H1 (cell line): ENCODE measurements at regions not wholly inside any gene's neighbourhood (a gene's known extent, or its start where the extent isn't known, plus 50 kb on each side); places are given as distances from the start of the nearest gene placed in this dataset.

ENCODE experiments used
- CTCF ChIA-PET: fragments of 300-600 bp; sonication (Branson Sonifier 250); formaldehyde crosslinking; loops from one replicate; lab custom pipeline; 2021; ENCODE audit not compliant: partially characterized antibody; lab: Charles Lee
- POLR2A ChIA-PET: fragments of 300-600 bp; sonication (Branson Sonifier 250); formaldehyde crosslinking; loops from one replicate; lab custom pipeline; 2021; ENCODE audit warnings: inconsistent platforms; ENCODE audit not compliant: partially characterized antibody; lab: Charles Lee
- DNase-seq, 2 experiments: peaks; one replicate each; pipeline versions ENCODE4 v3.0.0 to v3.0.0-alpha.2; 2010 to 2022; ENCODE audit warnings: low spot score in 2 of 2, low read depth in 1 of 2, mixed read lengths in 1 of 2
- FAIRE-seq: peaks from 2 replicates; lab custom pipeline; 2011; peaks lifted over from hg19 to GRCh38; lab: Jason Lieb, UNC
- H2AFZ ChIP-seq: 2 replicates; pipeline ENCODE4 v1.8.1; 2012; ENCODE audit warnings: low read length, inconsistent platforms
- H2AK5ac ChIP-seq: 2 replicates; pipeline ENCODE4 v1.6.1; 2013; ENCODE audit warnings: low read depth, low read length
- H2BK120ac ChIP-seq: replicated peaks from 2 replicates; pipeline ENCODE3; 2013; ENCODE audit warnings: low read depth, low read length, inconsistent platforms
- H2BK12ac ChIP-seq: 2 replicates; pipeline ENCODE4 v1.6.1; 2013; ENCODE audit warnings: low read depth, low read length
- H2BK15ac ChIP-seq: 2 replicates; pipeline ENCODE4 v1.6.1; 2013; ENCODE audit warnings: low read length
- H2BK20ac ChIP-seq: 2 replicates; pipeline ENCODE4 v1.6.1; 2013; ENCODE audit warnings: low read length
- H2BK5ac ChIP-seq: 2 replicates; pipeline ENCODE4 v1.6.1; 2013; ENCODE audit warnings: low read depth, low read length
- H3K14ac ChIP-seq: 2 replicates; pipeline ENCODE4 v1.6.1; 2013; ENCODE audit warnings: inconsistent platforms; ENCODE audit not compliant: insufficient read length
- H3K18ac ChIP-seq: 2 replicates; pipeline ENCODE4 v1.6.1; 2013; ENCODE audit warnings: low read length; ENCODE audit errors: extremely low read depth
- H3K23ac ChIP-seq: 2 replicates; pipeline ENCODE4 v1.6.1; 2013; ENCODE audit warnings: inconsistent platforms; ENCODE audit not compliant: insufficient read length
- H3K23me2 ChIP-seq: 2 replicates; pipeline ENCODE4 v1.6.1; 2013; ENCODE audit warnings: low read depth, low read length
- H3K27ac ChIP-seq: 2 replicates; pipeline ENCODE4 v1.6.1; 2011; ENCODE audit warnings: low read depth, low read length, inconsistent platforms
- H3K27me3 ChIP-seq, 4 experiments: replicated peaks in 1 of 4; 1 replicate in 1 of 4; 2 replicates in 3 of 4; pipeline versions ENCODE4 v1.6.1 to v1.8.1; 2011 to 2013; ENCODE audit warnings: low read length in 3 of 4, mild to moderate bottlenecking in 3 of 4, inconsistent platforms in 2 of 4, mixed read lengths in 2 of 4, moderate library complexity in 1 of 4; ENCODE audit not compliant: control insufficient read depth in 3 of 4, insufficient read depth in 3 of 4; ENCODE audit errors: extremely low read depth in 1 of 4
- H3K36me3 ChIP-seq, 4 experiments: 2 replicates each; pipeline versions ENCODE4 v1.6.1 to v1.8.1; 2011 to 2013; ENCODE audit warnings: mild to moderate bottlenecking in 4 of 4, low read length in 3 of 4, moderate library complexity in 2 of 4, control low read depth in 1 of 4, inconsistent platforms in 1 of 4; ENCODE audit not compliant: insufficient read depth in 4 of 4, control insufficient read depth in 2 of 4
- H3K4ac ChIP-seq: replicated peaks from 2 replicates; pipeline ENCODE3; 2013; ENCODE audit warnings: low read length, low read depth, mixed read lengths, inconsistent platforms; ENCODE audit not compliant: insufficient read length
- H3K4me1 ChIP-seq, 4 experiments: replicated peaks in 1 of 4; 1 replicate in 1 of 4; 2 replicates in 3 of 4; pipeline versions ENCODE4 v1.6.1 to v1.8.1; 2011 to 2013; ENCODE audit warnings: low read length in 3 of 4, inconsistent platforms in 2 of 4, mixed read lengths in 1 of 4; ENCODE audit not compliant: insufficient read depth in 4 of 4, control insufficient read depth in 3 of 4
- H3K4me2 ChIP-seq, 2 experiments: 2 replicates each; pipeline versions ENCODE4 v1.6.1 to v1.8.1; 2011 to 2013; ENCODE audit warnings: low read depth in 2 of 2, low read length in 2 of 2, control low read depth in 1 of 2, inconsistent platforms in 1 of 2, mild to moderate bottlenecking in 1 of 2; ENCODE audit not compliant: insufficient read depth in 1 of 2
- H3K4me3 ChIP-seq, 4 experiments: fragments of 200-600, 300-600 bp in 1 of 4; sonication (generic), shearing (Covaris generic), sonication (Bioruptor Twin) in 1 of 4; 2 replicates each; pipeline versions ENCODE4 v1.5.1 to v1.8.1; 2011 to 2016; ENCODE audit warnings: low read length in 4 of 4, low read depth in 3 of 4, control low read depth in 2 of 4, inconsistent platforms in 2 of 4, mild to moderate bottlenecking in 2 of 4, mixed read lengths in 1 of 4, moderate library complexity in 1 of 4; ENCODE audit not compliant: insufficient read depth in 2 of 4; ENCODE audit errors: extremely low read depth in 1 of 4
- H3K56ac ChIP-seq: replicated peaks from 2 replicates; pipeline ENCODE3; 2013; ENCODE audit warnings: low read depth, mild to moderate bottlenecking, mixed read lengths, low read length, inconsistent platforms; ENCODE audit not compliant: insufficient read length
- H3K79me1 ChIP-seq: 2 replicates; pipeline ENCODE4 v1.6.1; 2013; ENCODE audit warnings: low read depth, low read length, control low read depth
- H3K79me2 ChIP-seq, 2 experiments: 2 replicates each; pipeline versions ENCODE4 v1.6.1 to v1.8.1; 2012 to 2013; ENCODE audit warnings: low read length in 2 of 2, mild to moderate bottlenecking in 2 of 2, inconsistent platforms in 1 of 2; ENCODE audit not compliant: insufficient read depth in 2 of 2, control insufficient read depth in 1 of 2
- H3K9ac ChIP-seq, 4 experiments: replicated peaks in 1 of 4; 1 replicate in 1 of 4; 2 replicates in 3 of 4; pipeline versions ENCODE4 v1.6.1 to v1.8.1; 2011 to 2013; ENCODE audit warnings: low read depth in 3 of 4, low read length in 3 of 4, control low read depth in 2 of 4, mild to moderate bottlenecking in 2 of 4, moderate library complexity in 2 of 4, inconsistent platforms in 1 of 4; ENCODE audit errors: extremely low read depth in 1 of 4
- H3K9me3 ChIP-seq, 2 experiments: 2 replicates each; pipeline versions ENCODE4 v1.6.1 to v1.8.1; 2012 to 2013; ENCODE audit warnings: mild to moderate bottlenecking in 2 of 2, moderate library complexity in 2 of 2, control low read depth in 1 of 2, inconsistent platforms in 1 of 2, low read depth in 1 of 2, low read length in 1 of 2, mixed read lengths in 1 of 2; ENCODE audit not compliant: insufficient read depth in 2 of 2
- H4K20me1 ChIP-seq, 2 experiments: replicated peaks in 1 of 2; 2 replicates each; pipeline versions ENCODE3 to v1.8.1; 2011 to 2013; ENCODE audit warnings: inconsistent platforms in 2 of 2, low read length in 2 of 2, mild to moderate bottlenecking in 1 of 2; ENCODE audit not compliant: insufficient read depth in 2 of 2, control insufficient read depth in 1 of 2
- H4K5ac ChIP-seq: 2 replicates; pipeline ENCODE4 v1.6.1; 2013; ENCODE audit warnings: low read length, low read depth, mixed read lengths, inconsistent platforms; ENCODE audit not compliant: insufficient read length
- H4K8ac ChIP-seq: 2 replicates; pipeline ENCODE4 v1.8.0; 2013; ENCODE audit warnings: mild to moderate bottlenecking, moderate library complexity, low read length, inconsistent platforms; ENCODE audit not compliant: insufficient read depth; ENCODE audit errors: extremely low read depth
- H4K91ac ChIP-seq: replicated peaks from 2 replicates; pipeline ENCODE3; 2013; ENCODE audit warnings: low read length, mixed read lengths, inconsistent platforms; ENCODE audit not compliant: insufficient read length
- NANOG ChIP-seq: IDR thresholded peaks from 2 replicates; pipeline ENCODE4 v1.6.1; 2011; ENCODE audit warnings: low read length, low read depth, mild to moderate bottlenecking, inconsistent platforms; ENCODE audit not compliant: insufficient read depth, poor library complexity, severe bottlenecking
- SIRT6 ChIP-seq: IDR thresholded peaks from one replicate; pipeline ENCODE4 v1.7.1; 2012; ENCODE audit warnings: low read length, inconsistent platforms
- WGBS, 2 experiments: shearing (Covaris generic) in 1 of 2; methylation state at CpG; one replicate each; pipeline versions ENCODE4 v1.1.6 to v1.1.7; 2013 to 2015; ENCODE audit warnings: low lambda C conversion rate in 2 of 2, mixed read lengths in 2 of 2, inconsistent platforms in 1 of 2, low coverage in 1 of 2, missing lambda C conversion rate in 1 of 2; ENCODE audit not compliant: insufficient replicate concordance in 2 of 2, insufficient coverage in 1 of 2, insufficient read length in 1 of 2; ENCODE audit errors: extremely low coverage in 1 of 2, missing lambda C conversion rate in 1 of 2; 5-methylcytosine and 5-hydroxymethylcytosine counted together

DNA sequence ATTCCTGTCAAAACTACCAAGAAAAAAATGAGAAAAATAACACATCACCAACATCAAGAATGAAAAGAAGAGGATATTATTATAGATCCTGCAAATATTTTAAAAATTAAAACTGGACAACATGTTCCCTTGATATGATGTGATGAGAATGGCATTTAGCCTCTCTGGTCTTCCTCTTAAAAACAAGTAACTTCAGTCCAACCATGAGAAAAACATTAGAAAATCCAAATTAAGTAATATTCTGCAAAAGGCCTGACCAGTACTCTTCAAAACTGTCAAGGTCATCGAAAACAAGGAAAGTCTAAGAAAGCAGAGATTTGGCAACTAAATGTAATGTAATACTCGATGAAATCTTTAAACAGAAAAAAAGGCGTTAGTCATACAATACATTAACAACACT lies 167.1 kb upstream of the SNX2 start:
- no peak overlapping the region for H4K5ac ChIP-seq
- H4K91ac ChIP-seq = no peak overlapping the region
- no peaks in the 10 kb centered on the region for H3K27me3 ChIP-seq
- H3K18ac ChIP-seq = no peak overlapping the region
- no peaks in the 10 kb centered on the region for H4K20me1 ChIP-seq
- H2BK15ac ChIP-seq = no peak overlapping the region
- no peaks in the 10 kb centered on the region; the same call in 1 of the 2 replicates for H3K23me2 ChIP-seq
- H3K79me2 ChIP-seq = no peaks in the 10 kb centered on the region
- no peak overlapping the region for H2BK120ac ChIP-seq
- no peak overlapping the region for H3K4ac ChIP-seq
- H3K56ac ChIP-seq = no peak overlapping the region
- DNase-seq (no peak), FAIRE-seq (no peak)
- no peak overlapping the region for H3K27ac ChIP-seq
- no peak overlapping the region for H2BK20ac ChIP-seq
- H4K8ac ChIP-seq = no peak overlapping the region
- 79% methylated on average over 3 of the region's 3 CpGs; no CpG with 5 or more reads in 1 of the 2 experiments for WGBS, 2 experiments
- H3K79me1 ChIP-seq = no peaks in the 10 kb centered on the region
- no peaks in the 10 kb centered on the region for H3K36me3 ChIP-seq
- H2AK5ac ChIP-seq = no peak overlapping the region
- H2AFZ ChIP-seq = no peak overlapping the region
- H2BK12ac ChIP-seq = no peak overlapping the region
- POLR2A ChIA-PET = no interaction called here
- H2BK5ac ChIP-seq = no peak overlapping the region
- H3K9ac ChIP-seq = no peak overlapping the region
- peaks cover 0 to under 1% (median 0%) of the 10 kb centered on the region in 4 experiments; a peak in 1 of 7 replicates for H3K4me1 ChIP-seq
- H3K9me3 ChIP-seq = no peaks in the 10 kb centered on the region
- H3K4me2 ChIP-seq = no peak overlapping the region
- CTCF ChIA-PET = interaction anchor here (0.7 kb wide), 2 partner anchors 684 to 1849 kb away, joined by 3 read pairs; no protein-coding TSS in a partner anchor
- TF ChIP-seq NANOG = no peak
- TF ChIP-seq SIRT6 = no peak
- no peak overlapping the region for H3K4me3 ChIP-seq
- H3K14ac ChIP-seq = no peak overlapping the region
- no peak overlapping the region for H3K23ac ChIP-seq
